ENCODE measurements at regions not wholly inside any gene's neighbourhood (a gene's known extent, or its start where the extent isn't known, plus 50 kb on each side); places are given as distances from the start of the nearest gene placed in this dataset.

- Mint-ChIP-seq H3K27ac (no peak overlapping the region), H3K27me3 (peaks cover 4% of the 10 kb centered on the region), H3K9me3 (no peaks in the 10 kb centered on the region), H3K36me3 (ENCODE audit: low read depth) (no peaks in the 10 kb centered on the region), H3K4me1 (ENCODE audit: low read depth) (no peaks in the 10 kb centered on the region), H3K4me3 (no peak overlapping the region)
- no peak for DNase-seq
- no peak for TF ChIP-seq CTCF (IDR thresholded peaks at IDR 0.05)
- ChIA-PET CTCF (no interaction called here), POLR2A (no interaction called here)
- intact Hi-C loops (cut with micrococcal nuclease) = no loop called here
- no peak for ATAC-seq
Measured at GRCh38 chr13:76438050-76438449, 448.2 kb downstream of the KCTD12 start.

GRCh38 chr13:76425935-76426334, 460.3 kb downstream of the KCTD12 start:
- DNase-seq (no peak), ATAC-seq (no peak)
- H3K9me3 Mint-ChIP-seq = no peaks in the 10 kb centered on the region
- peaks cover 2% of the 10 kb centered on the region for H3K27me3 Mint-ChIP-seq
- no peak overlapping the region for H3K4me3 Mint-ChIP-seq
- intact Hi-C loops (cut with micrococcal nuclease) = no loop called here
- H3K36me3 Mint-ChIP-seq (ENCODE audit: low read depth) = no peaks in the 10 kb centered on the region
- CTCF ChIA-PET = interaction anchor here (1.0 kb wide), 1 partner anchor 556 kb away, joined by 3 read pairs; no protein-coding TSS in a partner anchor
- TF ChIP-seq CTCF (IDR thresholded peaks at IDR 0.05) = no peak
- POLR2A ChIA-PET = no interaction called here
- H3K4me1 Mint-ChIP-seq (ENCODE audit: low read depth) = no peaks in the 10 kb centered on the region
- H3K27ac Mint-ChIP-seq = no peak overlapping the region

GRCh38 chr13:76421011-76421410, 465.2 kb downstream of the KCTD12 start:
- no peaks in the 10 kb centered on the region for H3K36me3 Mint-ChIP-seq (ENCODE audit: low read depth)
- DNase-seq = no peak
- TF ChIP-seq CTCF (IDR thresholded peaks at IDR 0.05) = no peak
- no peaks in the 10 kb centered on the region for H3K9me3 Mint-ChIP-seq
- CTCF ChIA-PET = no interaction called here
- no peaks in the 10 kb centered on the region for H3K27me3 Mint-ChIP-seq
- POLR2A ChIA-PET = no interaction called here
- H3K27ac Mint-ChIP-seq = no peak overlapping the region
- no peak for ATAC-seq
- intact Hi-C loops (cut with micrococcal nuclease) = no loop called here
- no peak overlapping the region for H3K4me3 Mint-ChIP-seq
- H3K4me1 Mint-ChIP-seq (ENCODE audit: low read depth) = no peaks in the 10 kb centered on the region

GRCh38 chr13:76418404-76418803, 467.8 kb downstream of the KCTD12 start:
- Mint-ChIP-seq H3K4me1 (ENCODE audit: low read depth) (no peaks in the 10 kb centered on the region), H3K36me3 (ENCODE audit: low read depth) (no peaks in the 10 kb centered on the region), H3K27me3 (no peaks in the 10 kb centered on the region), H3K27ac (no peak overlapping the region), H3K9me3 (no peaks in the 10 kb centered on the region), H3K4me3 (no peak overlapping the region)
- no peak for TF ChIP-seq CTCF (IDR thresholded peaks at IDR 0.05)
- DNase-seq (no peak), ATAC-seq (no peak)
- ChIA-PET POLR2A (no interaction called here), CTCF (no interaction called here)
- intact Hi-C loops (cut with micrococcal nuclease) = no loop called here

GRCh38 chr13:76414320-76414719, 471.9 kb downstream of the KCTD12 start:
- H3K4me1 Mint-ChIP-seq (ENCODE audit: low read depth) = no peaks in the 10 kb centered on the region
- no peak overlapping the region for H3K4me3 Mint-ChIP-seq
- ATAC-seq (no peak), DNase-seq (no peak)
- H3K27ac Mint-ChIP-seq = no peak overlapping the region
- POLR2A ChIA-PET = no interaction called here
- H3K27me3 Mint-ChIP-seq = no peaks in the 10 kb centered on the region
- H3K9me3 Mint-ChIP-seq = no peaks in the 10 kb centered on the region
- CTCF ChIA-PET = no interaction called here
- TF ChIP-seq CTCF (IDR thresholded peaks at IDR 0.05) = no peak
- intact Hi-C loops (cut with micrococcal nuclease) = no loop called here
- no peaks in the 10 kb centered on the region for H3K36me3 Mint-ChIP-seq (ENCODE audit: low read depth)
